ENCODE measurements at regions not wholly inside any gene's neighbourhood (a gene's known extent, or its start where the extent isn't known, plus 50 kb on each side); places are given as distances from the start of the nearest gene placed in this dataset.
A peak's percentile ranks its signal among the peaks of the same experiment; 100 is the strongest.

GRCh38 chr19:31154021-31154420, 195.2 kb downstream of the TSHZ3 start:
- no peak for DNase-seq

GRCh38 chr19:31152906-31153305, 196.3 kb downstream of the TSHZ3 start:
- DNase-seq: no peak

- no peak for DNase-seq
Observed at GRCh38 chr19:31149441-31149941, 199.7 kb downstream of the TSHZ3 start.

- no peak for DNase-seq
Observed at GRCh38 chr19:31148671-31149070, 200.6 kb downstream of the TSHZ3 start.

- DNase-seq: no peak
Observed at GRCh38 chr19:31147234-31147633, 202.0 kb downstream of the TSHZ3 start.

GRCh38 chr19:31146546-31147183, 202.6 kb downstream of the TSHZ3 start:
- DNase-seq: no peak

- no peak for DNase-seq
Observed at GRCh38 chr19:31146015-31146414, 203.2 kb downstream of the TSHZ3 start.

- no peak for DNase-seq
Observed at GRCh38 chr19:31145007-31145406, 204.2 kb downstream of the TSHZ3 start.

GRCh38 chr19:31144075-31144870, 205.0 kb downstream of the TSHZ3 start:
- DNase-seq: peak; percentile 70

- DNase-seq: no peak
Observed at GRCh38 chr19:31141301-31141700, 207.9 kb downstream of the TSHZ3 start.

- no peak for DNase-seq
Observed at GRCh38 chr19:31140717-31141116, 208.5 kb downstream of the TSHZ3 start.

GRCh38 chr19:31139871-31140505, 209.2 kb downstream of the TSHZ3 start:
- no peak for DNase-seq

GRCh38 chr19:31138077-31138476, 211.2 kb downstream of the TSHZ3 start:
- no peak for DNase-seq

GRCh38 chr19:31135841-31136240, 213.4 kb downstream of the TSHZ3 start:
- no peak for DNase-seq

- no peak for DNase-seq
Observed at GRCh38 chr19:31132753-31133110, 216.5 kb downstream of the TSHZ3 start.

GRCh38 chr19:31128291-31128690, 220.9 kb downstream of the TSHZ3 start:
- DNase-seq: no peak

GRCh38 chr19:31127134-31127967, 221.9 kb downstream of the TSHZ3 start:
- no peak for DNase-seq

GRCh38 chr19:31126236-31126635, 223.0 kb downstream of the TSHZ3 start:
- no peak for DNase-seq

GRCh38 chr19:31125071-31125470, 224.2 kb downstream of the TSHZ3 start:
- DNase-seq: no peak

- DNase-seq: no peak
Observed at GRCh38 chr19:31121501-31121900, 227.7 kb downstream of the TSHZ3 start.

GRCh38 chr19:31120952-31121351, 228.3 kb downstream of the TSHZ3 start:
- no peak for DNase-seq

GRCh38 chr19:31119951-31120690, 229.1 kb downstream of the TSHZ3 start:
- no peak for DNase-seq
